K562 (cell line): ENCODE measurements at regions not wholly inside any gene's neighbourhood (a gene's known extent, or its start where the extent isn't known, plus 50 kb on each side); places are given as distances from the start of the nearest gene placed in this dataset.

Source experiments
- ATAC-seq: fragments of 200-7000 bp; cut with Tn5 transposase; 3 replicates; pipeline ENCODE4 v1.9.1; 2020; ENCODE audit warnings: moderate library complexity
- BruUV-seq: library from RNA; stranded (reverse); fragments of 400-500 nt; replicated peaks from 2 replicates; lab custom pipeline; 2021; lab: Mats Ljungman, UMichigan
- CTCF ChIA-PET: fragments of 300-600 bp; formaldehyde crosslinking; extraction: SDS; loops from one replicate; lab custom pipeline; 2021; ENCODE audit warnings: low intra/inter-chr PET ratio; lab: Yijun Ruan, JAX
- POLR2A ChIA-PET: fragments of 300-600, 350-650 bp; sonication (Branson Sonifier 250); formaldehyde crosslinking; extraction: SDS; loops from one replicate; lab custom pipeline; 2021; ENCODE audit warnings: antibody characterized with exemption, inconsistent platforms; lab: Yijun Ruan, JAX
- DNase-seq, 4 experiments: peaks; one replicate each; pipeline versions ENCODE4 v3.0.0 to v3.0.0-alpha.2; 2011 to 2018; ENCODE audit warnings: low spot score in 3 of 4, mixed read lengths in 3 of 4; ENCODE audit errors: extremely low read depth in 1 of 4
- FAIRE-seq: peaks from 2 replicates; lab custom pipeline; 2011; peaks lifted over from hg19 to GRCh38; lab: Jason Lieb, UNC
- H2AFZ ChIP-seq: 2 replicates; pipeline ENCODE4 v1.6.0; 2011; ENCODE audit warnings: low read depth, low read length, control low read depth, inconsistent platforms
- H3K27ac ChIP-seq: fragments of 200-600 bp; 3 replicates; pipeline ENCODE4 v1.8.0; 2011; ENCODE audit warnings: low read depth, mild to moderate bottlenecking, control low read depth, inconsistent platforms, low read length, moderate library complexity, mixed read lengths; ENCODE audit errors: extremely low read depth
- H3K27me3 ChIP-seq, 2 experiments: fragments of 300-600 bp in 1 of 2; 2 replicates in 1 of 2; 3 replicates in 1 of 2; pipeline versions ENCODE4 v1.6.0 to v1.8.0; 2011; ENCODE audit warnings: inconsistent platforms in 2 of 2, low read length in 2 of 2, mild to moderate bottlenecking in 1 of 2, mixed read lengths in 1 of 2, moderate library complexity in 1 of 2; ENCODE audit not compliant: control insufficient read depth in 2 of 2, insufficient read depth in 2 of 2
- H3K36me3 ChIP-seq: fragments of 300-600 bp; 3 replicates; pipeline ENCODE4 v1.8.0; 2011; ENCODE audit warnings: mild to moderate bottlenecking, low read length, inconsistent platforms; ENCODE audit not compliant: control insufficient read depth, insufficient read depth
- H3K4me1 ChIP-seq, 2 experiments: fragments of 200-600 bp in 1 of 2; replicated peaks in 1 of 2; 2 replicates in 1 of 2; 3 replicates in 1 of 2; pipeline versions ENCODE4 v1.5.1 to v1.8.0; 2011; ENCODE audit warnings: inconsistent platforms in 2 of 2, low read length in 2 of 2, mild to moderate bottlenecking in 1 of 2, mixed read lengths in 1 of 2, moderate library complexity in 1 of 2; ENCODE audit not compliant: control insufficient read depth in 2 of 2, insufficient read depth in 2 of 2
- H3K4me2 ChIP-seq: 2 replicates; pipeline ENCODE4 v1.6.1; 2011; ENCODE audit warnings: low read length, control low read depth, inconsistent platforms, mixed read lengths; ENCODE audit not compliant: insufficient read depth
- H3K4me3 ChIP-seq: fragments of 200-600 bp; sonication (generic), shearing (Covaris generic); 2 replicates; pipeline ENCODE4 v1.5.1; 2016; ENCODE audit warnings: control low read depth, inconsistent platforms
- H3K79me2 ChIP-seq: fragments of 200-600 bp; 3 replicates; pipeline ENCODE4 v1.8.0; 2011; ENCODE audit warnings: low read length, inconsistent platforms; ENCODE audit not compliant: control insufficient read depth, insufficient read depth
- H3K9ac ChIP-seq, 2 experiments: 2 replicates each; pipeline versions ENCODE4 v1.6.0 to v1.6.1; 2011; ENCODE audit warnings: low read depth in 2 of 2, low read length in 2 of 2, control low read depth in 1 of 2, inconsistent platforms in 1 of 2, mild to moderate bottlenecking in 1 of 2, mixed read lengths in 1 of 2; ENCODE audit not compliant: insufficient read depth in 1 of 2
- H3K9me1 ChIP-seq: one replicate; pipeline ENCODE4 v1.6.0; 2011; ENCODE audit warnings: inconsistent platforms, mild to moderate bottlenecking, low read length, moderate library complexity; ENCODE audit not compliant: control insufficient read depth, insufficient read depth
- H3K9me3 ChIP-seq: replicated peaks from 2 replicates; pipeline ENCODE4 v1.5.1; 2011; ENCODE audit warnings: low read depth, low read length, inconsistent platforms; ENCODE audit not compliant: control insufficient read depth, insufficient read depth
- H4K20me1 ChIP-seq: replicated peaks from 2 replicates; pipeline ENCODE4 v1.6.1; 2011; ENCODE audit warnings: low read length, inconsistent platforms, mixed read lengths; ENCODE audit not compliant: control insufficient read depth, insufficient read depth
- FOXJ3 ChIP-seq: sonication (generic); formaldehyde crosslinking; IDR thresholded peaks from 2 replicates; pipeline ENCODE4 v1.4.0; 2020; ENCODE audit warnings: mild to moderate bottlenecking, missing genetic modification reagents
- FOXM1 ChIP-seq, 2 experiments: fragments of 450-650 bp in 1 of 2; sonication (generic) in 1 of 2; formaldehyde crosslinking in 1 of 2; IDR thresholded peaks; 2 replicates each; pipeline versions ENCODE4 v1.6.1 to v1.9.0; 2017 to 2022; ENCODE audit warnings: low read depth in 2 of 2, mild to moderate bottlenecking in 2 of 2, missing genetic modification reagents in 1 of 2, moderate library complexity in 1 of 2
- HCFC1 ChIP-seq: IDR thresholded peaks from 2 replicates; pipeline ENCODE4 v1.6.1; 2012; ENCODE audit warnings: low read depth, low read length, improper control_type of control experiment
- HMG20A ChIP-seq: fragments of 450-650 bp; formaldehyde crosslinking; conservative IDR thresholded peaks from 2 replicates; pipeline ENCODE4 v1.4.0; 2020; ENCODE audit warnings: mild to moderate bottlenecking, mixed read lengths
- PHF8 ChIP-seq: fragments of 200-600 bp; sonication (generic); IDR thresholded peaks from 2 replicates; pipeline ENCODE4 v1.6.1; 2012; ENCODE audit warnings: mixed run types, mild to moderate bottlenecking, inconsistent platforms, low read length, moderate library complexity, borderline replicate concordance
- SOX6 ChIP-seq: fragments of 450-650 bp; IDR thresholded peaks from 2 replicates; pipeline ENCODE4 v1.6.1; 2014; ENCODE audit warnings: mild to moderate bottlenecking
- TAF1 ChIP-seq: IDR thresholded peaks from 2 replicates; pipeline ENCODE4 v1.6.1; 2011; ENCODE audit warnings: mild to moderate bottlenecking, low read length, moderate library complexity; ENCODE audit not compliant: insufficient read depth, control insufficient read depth, severe bottlenecking; ENCODE audit errors: extremely low read depth
- WGBS: fragments of 100-300 bp; shearing (Covaris generic); methylation state at CpG from one replicate; pipeline ENCODE4 v1.1.6; 2016; ENCODE audit warnings: low coverage, mixed read lengths; ENCODE audit not compliant: insufficient coverage; ENCODE audit errors: missing lambda C conversion rate; 5-methylcytosine and 5-hydroxymethylcytosine counted together
- in situ Hi-C: fragments of 300-500 bp; cut with MboI; formaldehyde crosslinking; loops from 4 replicates; pipeline ENCODE4 v1.15.0; 2018; ENCODE audit warnings: inconsistent platforms, mixed read lengths
- intact Hi-C: fragments of 100-400 bp; cut with micrococcal nuclease; formaldehyde crosslinking; loops from 2 replicates; pipeline ENCODE4 v1.14.2; 2022
- TF ChIP-seq, protein P1 (sequence below): fragments of 450-650 bp; formaldehyde crosslinking; IDR thresholded peaks from 2 replicates; pipeline ENCODE4 v1.4.0; 2020; ENCODE audit warnings: mild to moderate bottlenecking, moderate library complexity
- TF ChIP-seq, protein P2 (sequence below): sonication (generic); formaldehyde crosslinking; IDR thresholded peaks from 2 replicates; pipeline ENCODE4 v1.8.0; 2022; ENCODE audit warnings: mild to moderate bottlenecking, missing genetic modification reagents
- TF ChIP-seq, protein P3 (sequence below): fragments of 200-800 bp; sonication (Bioruptor generic); IDR thresholded peaks from 2 replicates; pipeline ENCODE4 v1.6.1; 2016; ENCODE audit warnings: missing genetic modification characterization, missing compliant biosample characterization
- TF ChIP-seq, protein P4 (sequence below), 2 experiments: fragments of 450-650 bp in 1 of 2; sonication (generic) in 1 of 2; formaldehyde crosslinking in 1 of 2; IDR thresholded peaks in 1 of 2; conservative IDR thresholded peaks in 1 of 2; 2 replicates each; pipeline versions ENCODE4 v1.6.1 to v1.8.1; 2016 to 2023; ENCODE audit warnings: mild to moderate bottlenecking in 2 of 2, moderate library complexity in 2 of 2, inconsistent platforms in 1 of 2, missing genetic modification reagents in 1 of 2

DNA sequence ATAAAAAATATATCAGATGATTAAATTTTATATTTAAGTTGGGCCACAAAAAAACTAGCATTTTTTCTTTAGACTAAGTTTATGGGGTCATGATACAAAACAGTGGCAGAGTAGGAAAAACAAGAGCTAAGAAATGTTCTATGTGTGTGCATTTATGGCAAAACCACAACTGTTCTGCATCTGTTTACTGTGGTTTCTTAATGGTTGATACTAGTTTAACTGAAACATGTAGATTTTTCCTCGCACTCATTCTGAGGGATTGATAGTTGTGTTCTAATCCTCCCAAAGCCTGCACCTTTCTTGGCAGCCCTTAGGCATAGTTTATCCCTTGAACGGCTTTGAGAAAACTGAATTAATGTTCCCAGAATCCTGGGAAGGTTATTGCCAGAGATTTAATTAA lies 66.6 kb upstream of the PHYHIPL start (continued):
- TF ChIP-seq, protein P1, sequence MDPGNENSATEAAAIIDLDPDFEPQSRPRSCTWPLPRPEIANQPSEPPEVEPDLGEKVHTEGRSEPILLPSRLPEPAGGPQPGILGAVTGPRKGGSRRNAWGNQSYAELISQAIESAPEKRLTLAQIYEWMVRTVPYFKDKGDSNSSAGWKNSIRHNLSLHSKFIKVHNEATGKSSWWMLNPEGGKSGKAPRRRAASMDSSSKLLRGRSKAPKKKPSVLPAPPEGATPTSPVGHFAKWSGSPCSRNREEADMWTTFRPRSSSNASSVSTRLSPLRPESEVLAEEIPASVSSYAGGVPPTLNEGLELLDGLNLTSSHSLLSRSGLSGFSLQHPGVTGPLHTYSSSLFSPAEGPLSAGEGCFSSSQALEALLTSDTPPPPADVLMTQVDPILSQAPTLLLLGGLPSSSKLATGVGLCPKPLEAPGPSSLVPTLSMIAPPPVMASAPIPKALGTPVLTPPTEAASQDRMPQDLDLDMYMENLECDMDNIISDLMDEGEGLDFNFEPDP (CRISPR knock-in tag) = no peak
- no peak for TF ChIP-seq PHF8
- no peak for TF ChIP-seq HCFC1
- TF ChIP-seq FOXM1 (IDR thresholded peaks at IDR 0.05; ENCODE audit: low read depth) = no peak
- no peak for TF ChIP-seq FOXM1 (CRISPR knock-in tag; IDR thresholded peaks at IDR 0.05; ENCODE audit: low read depth)
- TF ChIP-seq HMG20A (CRISPR knock-in tag) = no peak

DNA sequence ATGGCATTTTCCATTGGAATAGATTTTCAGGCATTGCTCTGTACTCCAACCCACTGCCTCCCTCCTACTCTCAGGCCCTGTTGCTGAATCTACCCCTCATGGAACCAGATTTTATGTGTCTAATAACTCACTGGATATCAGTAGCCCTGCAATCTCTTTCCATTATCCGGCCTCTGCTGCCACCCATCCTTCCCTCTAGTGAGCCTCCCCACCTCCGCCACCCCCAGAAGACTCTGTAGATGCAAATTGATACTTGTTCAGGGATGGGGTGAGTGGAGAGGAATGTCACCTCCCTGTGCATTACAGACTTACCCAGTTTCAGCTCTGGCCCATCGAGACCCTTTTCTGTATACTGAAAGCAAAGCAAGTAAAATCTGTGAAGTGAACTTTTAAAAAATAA lies 52.3 kb upstream of the PHYHIPL start:
- 0% methylated on average over 3 of the region's 3 CpGs for WGBS
- ATAC-seq = no peak
- no peak for DNase-seq
- Histone ChIP-seq H3K9ac (no peak overlapping the region), H3K9me1 (no peaks in the 10 kb centered on the region), H3K79me2 (no peaks in the 10 kb centered on the region), H3K4me1 (no peaks in the 10 kb centered on the region), H4K20me1 (no peaks in the 10 kb centered on the region), H3K27me3 (no peaks in the 10 kb centered on the region), H3K9me3 (no peaks in the 10 kb centered on the region; the same call in 1 of the 2 replicates), H3K27ac (no peak overlapping the region), H3K4me3 (no peak overlapping the region), H3K4me2 (no peak overlapping the region), H3K36me3 (no peaks in the 10 kb centered on the region), H2AFZ (no peak overlapping the region)
- CTCF ChIA-PET = no interaction called here
- intact Hi-C loops (no loop called here), in situ Hi-C loops (no loop called here)
- no TSS peak for BruUV-seq
- FAIRE-seq = no peak
- POLR2A ChIA-PET = interaction anchor here (0.6 kb wide), 1 partner anchor 381 kb away, joined by 3 read pairs; no protein-coding TSS in a partner anchor
- TF ChIP-seq FOXJ3 (CRISPR knock-in tag) (no peak), TAF1 (no peak), SOX6 (no peak)
- TF ChIP-seq, protein P2, sequence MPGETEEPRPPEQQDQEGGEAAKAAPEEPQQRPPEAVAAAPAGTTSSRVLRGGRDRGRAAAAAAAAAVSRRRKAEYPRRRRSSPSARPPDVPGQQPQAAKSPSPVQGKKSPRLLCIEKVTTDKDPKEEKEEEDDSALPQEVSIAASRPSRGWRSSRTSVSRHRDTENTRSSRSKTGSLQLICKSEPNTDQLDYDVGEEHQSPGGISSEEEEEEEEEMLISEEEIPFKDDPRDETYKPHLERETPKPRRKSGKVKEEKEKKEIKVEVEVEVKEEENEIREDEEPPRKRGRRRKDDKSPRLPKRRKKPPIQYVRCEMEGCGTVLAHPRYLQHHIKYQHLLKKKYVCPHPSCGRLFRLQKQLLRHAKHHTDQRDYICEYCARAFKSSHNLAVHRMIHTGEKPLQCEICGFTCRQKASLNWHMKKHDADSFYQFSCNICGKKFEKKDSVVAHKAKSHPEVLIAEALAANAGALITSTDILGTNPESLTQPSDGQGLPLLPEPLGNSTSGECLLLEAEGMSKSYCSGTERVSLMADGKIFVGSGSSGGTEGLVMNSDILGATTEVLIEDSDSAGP (CRISPR knock-in tag) = no peak
- TF ChIP-seq, protein P3, sequence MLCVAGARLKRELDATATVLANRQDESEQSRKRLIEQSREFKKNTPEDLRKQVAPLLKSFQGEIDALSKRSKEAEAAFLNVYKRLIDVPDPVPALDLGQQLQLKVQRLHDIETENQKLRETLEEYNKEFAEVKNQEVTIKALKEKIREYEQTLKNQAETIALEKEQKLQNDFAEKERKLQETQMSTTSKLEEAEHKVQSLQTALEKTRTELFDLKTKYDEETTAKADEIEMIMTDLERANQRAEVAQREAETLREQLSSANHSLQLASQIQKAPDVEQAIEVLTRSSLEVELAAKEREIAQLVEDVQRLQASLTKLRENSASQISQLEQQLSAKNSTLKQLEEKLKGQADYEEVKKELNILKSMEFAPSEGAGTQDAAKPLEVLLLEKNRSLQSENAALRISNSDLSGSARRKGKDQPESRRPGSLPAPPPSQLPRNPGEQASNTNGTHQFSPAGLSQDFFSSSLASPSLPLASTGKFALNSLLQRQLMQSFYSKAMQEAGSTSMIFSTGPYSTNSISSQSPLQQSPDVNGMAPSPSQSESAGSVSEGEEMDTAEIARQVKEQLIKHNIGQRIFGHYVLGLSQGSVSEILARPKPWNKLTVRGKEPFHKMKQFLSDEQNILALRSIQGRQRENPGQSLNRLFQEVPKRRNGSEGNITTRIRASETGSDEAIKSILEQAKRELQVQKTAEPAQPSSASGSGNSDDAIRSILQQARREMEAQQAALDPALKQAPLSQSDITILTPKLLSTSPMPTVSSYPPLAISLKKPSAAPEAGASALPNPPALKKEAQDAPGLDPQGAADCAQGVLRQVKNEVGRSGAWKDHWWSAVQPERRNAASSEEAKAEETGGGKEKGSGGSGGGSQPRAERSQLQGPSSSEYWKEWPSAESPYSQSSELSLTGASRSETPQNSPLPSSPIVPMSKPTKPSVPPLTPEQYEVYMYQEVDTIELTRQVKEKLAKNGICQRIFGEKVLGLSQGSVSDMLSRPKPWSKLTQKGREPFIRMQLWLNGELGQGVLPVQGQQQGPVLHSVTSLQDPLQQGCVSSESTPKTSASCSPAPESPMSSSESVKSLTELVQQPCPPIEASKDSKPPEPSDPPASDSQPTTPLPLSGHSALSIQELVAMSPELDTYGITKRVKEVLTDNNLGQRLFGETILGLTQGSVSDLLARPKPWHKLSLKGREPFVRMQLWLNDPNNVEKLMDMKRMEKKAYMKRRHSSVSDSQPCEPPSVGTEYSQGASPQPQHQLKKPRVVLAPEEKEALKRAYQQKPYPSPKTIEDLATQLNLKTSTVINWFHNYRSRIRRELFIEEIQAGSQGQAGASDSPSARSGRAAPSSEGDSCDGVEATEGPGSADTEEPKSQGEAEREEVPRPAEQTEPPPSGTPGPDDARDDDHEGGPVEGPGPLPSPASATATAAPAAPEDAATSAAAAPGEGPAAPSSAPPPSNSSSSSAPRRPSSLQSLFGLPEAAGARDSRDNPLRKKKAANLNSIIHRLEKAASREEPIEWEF (CRISPR knock-in tag) = no peak
- TF ChIP-seq, protein P4, sequence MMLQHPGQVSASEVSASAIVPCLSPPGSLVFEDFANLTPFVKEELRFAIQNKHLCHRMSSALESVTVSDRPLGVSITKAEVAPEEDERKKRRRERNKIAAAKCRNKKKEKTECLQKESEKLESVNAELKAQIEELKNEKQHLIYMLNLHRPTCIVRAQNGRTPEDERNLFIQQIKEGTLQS (IDR thresholded peaks at IDR 0.05) = no peak
- TF ChIP-seq, protein P4 (CRISPR knock-in tag; conservative IDR thresholded peaks at IDR 0.05) = no peak
